SK-N-SH (cell line): ENCODE measurements at regions not wholly inside any gene's neighbourhood (a gene's known extent, or its start where the extent isn't known, plus 50 kb on each side); places are given as distances from the start of the nearest gene placed in this dataset.

ENCODE experiments used
- CTCF ChIA-PET: fragments of 300-600, 350-600 bp; formaldehyde crosslinking; extraction: SDS; loops from one replicate; lab custom pipeline; 2021; lab: Yijun Ruan, JAX
- POLR2A ChIA-PET: fragments of 350-600 bp; sonication (Branson Sonifier 250); formaldehyde crosslinking; extraction: SDS; loops from one replicate; lab custom pipeline; 2020; ENCODE audit warnings: antibody characterized with exemption, inconsistent platforms; lab: Yijun Ruan, JAX
- DNase-seq: peaks from one replicate; pipeline ENCODE4 v3.0.0; 2012
- H2AFZ ChIP-seq: fragments of 200-600 bp; sonication (generic); 2 replicates; pipeline ENCODE4 v1.8.1; 2016; ENCODE audit warnings: antibody characterized with exemption, mild to moderate bottlenecking, low read depth
- H3F3A ChIP-seq: fragments of 200-600 bp; sonication (generic); replicated peaks from 2 replicates; pipeline ENCODE3; 2016; ENCODE audit warnings: antibody characterized with exemption, mild to moderate bottlenecking; ENCODE audit not compliant: insufficient read depth
- H3K27ac ChIP-seq, 2 experiments: fragments of 200-500 bp in 1 of 2; fragments of 200-600 bp in 1 of 2; sonication (Bioruptor generic) in 1 of 2; sonication (generic), shearing (Covaris generic) in 1 of 2; 2 replicates each; pipeline versions ENCODE4 v1.5.1 to v1.6.1; 2014 to 2016; ENCODE audit warnings: low read depth in 2 of 2, inconsistent platforms in 1 of 2, low read length in 1 of 2, mild to moderate bottlenecking in 1 of 2, mixed read lengths in 1 of 2
- H3K27me3 ChIP-seq: fragments of 200-600 bp; sonication (generic), shearing (Covaris generic); 2 replicates; pipeline ENCODE4 v1.6.1; 2016; ENCODE audit warnings: mixed run types; ENCODE audit not compliant: insufficient read depth
- H3K36me3 ChIP-seq, 2 experiments: fragments of 200-500 bp in 1 of 2; fragments of 200-600 bp in 1 of 2; sonication (Bioruptor generic) in 1 of 2; sonication (generic) in 1 of 2; replicated peaks in 1 of 2; 2 replicates each; pipeline versions ENCODE3 to v1.5.1; 2014 to 2016; ENCODE audit warnings: low read length in 1 of 2, mild to moderate bottlenecking in 1 of 2; ENCODE audit not compliant: insufficient read depth in 2 of 2, control insufficient read depth in 1 of 2
- H3K4me1 ChIP-seq, 2 experiments: fragments of 200-500 bp in 1 of 2; fragments of 200-600 bp in 1 of 2; sonication (Bioruptor generic) in 1 of 2; sonication (generic), shearing (Covaris generic) in 1 of 2; 2 replicates each; pipeline versions ENCODE4 v1.5.1 to v1.6.1; 2014 to 2016; ENCODE audit warnings: low read depth in 1 of 2, low read length in 1 of 2, mixed run types in 1 of 2; ENCODE audit not compliant: insufficient read depth in 2 of 2, control insufficient read depth in 1 of 2
- H3K4me2 ChIP-seq: fragments of 200-600 bp; sonication (generic), shearing (Covaris generic); 2 replicates; pipeline ENCODE4 v1.6.1; 2017; ENCODE audit warnings: mixed run types
- H3K4me3 ChIP-seq, 2 experiments: fragments of 200-500 bp in 1 of 2; fragments of 200-600 bp in 1 of 2; sonication (Bioruptor generic) in 1 of 2; sonication (generic), shearing (Covaris generic) in 1 of 2; 2 replicates each; pipeline versions ENCODE4 v1.5.1 to v1.8.1; 2014 to 2016; ENCODE audit warnings: low read depth in 2 of 2, inconsistent platforms in 1 of 2, low read length in 1 of 2, mild to moderate bottlenecking in 1 of 2, mixed read lengths in 1 of 2, moderate library complexity in 1 of 2
- H3K79me2 ChIP-seq: fragments of 200-600 bp; sonication (generic); 2 replicates; pipeline ENCODE4 v1.8.1; 2017; ENCODE audit warnings: mild to moderate bottlenecking; ENCODE audit not compliant: insufficient read depth
- H3K9ac ChIP-seq: fragments of 200-600 bp; sonication (generic); 2 replicates; pipeline ENCODE4 v1.6.1; 2017; ENCODE audit warnings: mixed run types
- H3K9me2 ChIP-seq: fragments of 200-600 bp; sonication (generic); 2 replicates; pipeline ENCODE4 v1.6.1; 2017; ENCODE audit warnings: mixed run types
- H3K9me3 ChIP-seq: fragments of 200-600 bp; sonication (generic); 2 replicates; pipeline ENCODE4 v1.6.1; 2017; ENCODE audit warnings: mixed run types, mild to moderate bottlenecking, moderate library complexity
- H4K20me1 ChIP-seq: fragments of 200-600 bp; sonication (generic); 2 replicates; pipeline ENCODE4 v1.6.1; 2017; ENCODE audit warnings: mild to moderate bottlenecking, mixed run types; ENCODE audit not compliant: insufficient read depth
- EP300 ChIP-seq, 2 experiments: IDR thresholded peaks; 2 replicates each; pipeline versions ENCODE4 v1.4.0 to v1.6.1; 2012; ENCODE audit warnings: borderline replicate concordance in 1 of 2, low read depth in 1 of 2, low read length in 1 of 2
- FOSL2 ChIP-seq: IDR thresholded peaks from 2 replicates; pipeline ENCODE4 v1.4.0; 2012; ENCODE audit warnings: low read depth, mild to moderate bottlenecking, moderate library complexity, borderline replicate concordance
- MXI1 ChIP-seq: IDR thresholded peaks from 2 replicates; pipeline ENCODE4 v1.6.1; 2012; ENCODE audit warnings: mild to moderate bottlenecking, low read depth, low read length, improper control_type of control experiment
- RAD21 ChIP-seq: IDR thresholded peaks from 2 replicates; pipeline ENCODE4 v1.6.1; 2012; ENCODE audit warnings: mild to moderate bottlenecking, low read length
- RCOR1 ChIP-seq: fragments of 150-350 bp; IDR thresholded peaks from 2 replicates; pipeline ENCODE4 v1.6.1; 2017; ENCODE audit warnings: antibody characterized with exemption, low read length
- RFX5 ChIP-seq: IDR thresholded peaks from 2 replicates; pipeline ENCODE4 v1.6.1; 2012; ENCODE audit warnings: mild to moderate bottlenecking, improper control_type of control experiment, low read length
- RXRA ChIP-seq: IDR thresholded peaks from 2 replicates; pipeline ENCODE4 v1.4.0; 2012; ENCODE audit warnings: low read depth, mild to moderate bottlenecking, borderline replicate concordance
- TCF12 ChIP-seq: IDR thresholded peaks from 2 replicates; pipeline ENCODE4 v1.4.0; 2012
- WGBS: methylation state at CpG from one replicate; pipeline ENCODE4 v1.1.6; 2017; ENCODE audit warnings: low lambda C conversion rate; 5-methylcytosine and 5-hydroxymethylcytosine counted together
- TF ChIP-seq, protein P1 (sequence below): IDR thresholded peaks from 2 replicates; pipeline ENCODE4 v1.4.0; 2012; ENCODE audit warnings: low read depth, borderline replicate concordance
- TF ChIP-seq, protein P2 (sequence below): fragments of 150-350 bp; IDR thresholded peaks from 2 replicates; pipeline ENCODE4 v1.6.1; 2016; ENCODE audit warnings: mild to moderate bottlenecking, low read depth, low read length
- TF ChIP-seq, protein P3 (sequence below): IDR thresholded peaks from 2 replicates; pipeline ENCODE4 v1.4.0; 2012; ENCODE audit warnings: low read depth, borderline replicate concordance
- TF ChIP-seq, protein P4 (sequence below): IDR thresholded peaks from 2 replicates; pipeline ENCODE4 v1.4.0; 2012; ENCODE audit warnings: low read depth
- TF ChIP-seq, protein P5 (sequence below): IDR thresholded peaks from 2 replicates; pipeline ENCODE4; 2012

DNA sequence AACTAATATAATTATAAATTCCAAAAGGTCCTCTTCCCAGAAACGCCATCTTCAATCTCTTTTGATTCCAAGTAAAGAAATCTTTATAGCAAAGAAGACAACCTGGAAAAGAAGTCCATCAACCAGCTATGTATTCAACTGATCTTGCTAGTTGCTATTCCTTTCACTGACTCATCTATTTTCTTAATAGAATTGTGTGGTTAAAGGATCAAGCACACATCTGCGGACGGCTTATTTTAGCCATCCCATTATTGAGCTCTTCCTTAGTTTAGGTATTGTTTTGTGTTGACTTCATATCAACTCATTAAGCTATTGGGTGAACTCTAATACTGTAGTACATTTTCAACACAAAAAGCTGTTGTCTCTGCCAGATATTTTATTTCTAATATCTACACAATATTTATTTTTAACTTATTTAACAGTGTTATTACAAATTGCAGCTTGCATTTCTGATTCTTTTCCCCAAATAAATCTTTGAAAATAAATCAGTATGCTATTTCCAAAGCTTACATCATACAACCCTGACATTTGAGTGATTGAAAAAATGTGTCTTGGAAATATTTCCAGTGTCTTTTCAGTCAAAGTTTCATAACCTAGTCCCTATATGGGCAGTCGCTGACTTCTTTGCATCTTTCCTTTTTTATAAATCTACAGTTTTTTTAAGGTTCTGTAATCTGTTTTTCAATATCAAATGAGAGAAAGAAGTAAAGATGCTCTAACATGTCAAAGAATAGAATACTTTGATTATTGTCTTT, 158.8 kb upstream of the SPRY2 start:
- DNase-seq = no peak
- 78% methylated on average over 4 of the region's 4 CpGs for WGBS
- H3K27ac ChIP-seq = no peak overlapping the region
- no peak overlapping the region for H3K9ac ChIP-seq
- no peaks in the 10 kb centered on the region for H3K27me3 ChIP-seq
- no peak overlapping the region for H3K4me2 ChIP-seq
- no peaks in the 10 kb centered on the region for H3F3A ChIP-seq
- H3K9me3 ChIP-seq = no peaks in the 10 kb centered on the region
- no peaks in the 10 kb centered on the region for H3K36me3 ChIP-seq
- POLR2A ChIA-PET = no interaction called here
- TF ChIP-seq, protein P1, sequence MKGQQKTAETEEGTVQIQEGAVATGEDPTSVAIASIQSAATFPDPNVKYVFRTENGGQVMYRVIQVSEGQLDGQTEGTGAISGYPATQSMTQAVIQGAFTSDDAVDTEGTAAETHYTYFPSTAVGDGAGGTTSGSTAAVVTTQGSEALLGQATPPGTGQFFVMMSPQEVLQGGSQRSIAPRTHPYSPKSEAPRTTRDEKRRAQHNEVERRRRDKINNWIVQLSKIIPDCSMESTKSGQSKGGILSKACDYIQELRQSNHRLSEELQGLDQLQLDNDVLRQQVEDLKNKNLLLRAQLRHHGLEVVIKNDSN = no peak
- TF ChIP-seq, protein P2, sequence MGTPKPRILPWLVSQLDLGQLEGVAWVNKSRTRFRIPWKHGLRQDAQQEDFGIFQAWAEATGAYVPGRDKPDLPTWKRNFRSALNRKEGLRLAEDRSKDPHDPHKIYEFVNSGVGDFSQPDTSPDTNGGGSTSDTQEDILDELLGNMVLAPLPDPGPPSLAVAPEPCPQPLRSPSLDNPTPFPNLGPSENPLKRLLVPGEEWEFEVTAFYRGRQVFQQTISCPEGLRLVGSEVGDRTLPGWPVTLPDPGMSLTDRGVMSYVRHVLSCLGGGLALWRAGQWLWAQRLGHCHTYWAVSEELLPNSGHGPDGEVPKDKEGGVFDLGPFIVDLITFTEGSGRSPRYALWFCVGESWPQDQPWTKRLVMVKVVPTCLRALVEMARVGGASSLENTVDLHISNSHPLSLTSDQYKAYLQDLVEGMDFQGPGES = no peak
- TF ChIP-seq, protein P3, sequence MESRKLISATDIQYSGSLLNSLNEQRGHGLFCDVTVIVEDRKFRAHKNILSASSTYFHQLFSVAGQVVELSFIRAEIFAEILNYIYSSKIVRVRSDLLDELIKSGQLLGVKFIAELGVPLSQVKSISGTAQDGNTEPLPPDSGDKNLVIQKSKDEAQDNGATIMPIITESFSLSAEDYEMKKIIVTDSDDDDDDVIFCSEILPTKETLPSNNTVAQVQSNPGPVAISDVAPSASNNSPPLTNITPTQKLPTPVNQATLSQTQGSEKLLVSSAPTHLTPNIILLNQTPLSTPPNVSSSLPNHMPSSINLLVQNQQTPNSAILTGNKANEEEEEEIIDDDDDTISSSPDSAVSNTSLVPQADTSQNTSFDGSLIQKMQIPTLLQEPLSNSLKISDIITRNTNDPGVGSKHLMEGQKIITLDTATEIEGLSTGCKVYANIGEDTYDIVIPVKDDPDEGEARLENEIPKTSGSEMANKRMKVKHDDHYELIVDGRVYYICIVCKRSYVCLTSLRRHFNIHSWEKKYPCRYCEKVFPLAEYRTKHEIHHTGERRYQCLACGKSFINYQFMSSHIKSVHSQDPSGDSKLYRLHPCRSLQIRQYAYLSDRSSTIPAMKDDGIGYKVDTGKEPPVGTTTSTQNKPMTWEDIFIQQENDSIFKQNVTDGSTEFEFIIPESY = no peak
- TF ChIP-seq RCOR1 (no peak), FOSL2 (no peak), RFX5 (no peak), MXI1 (no peak), TCF12 (no peak), RXRA (no peak), EP300 (IDR thresholded peaks at IDR 0.05; ENCODE audit: borderline replicate concordance in 1 of 2, low read depth in 1 of 2, low read length in 1 of 2) (no peak), RAD21 (no peak)
- TF ChIP-seq, protein P4, sequence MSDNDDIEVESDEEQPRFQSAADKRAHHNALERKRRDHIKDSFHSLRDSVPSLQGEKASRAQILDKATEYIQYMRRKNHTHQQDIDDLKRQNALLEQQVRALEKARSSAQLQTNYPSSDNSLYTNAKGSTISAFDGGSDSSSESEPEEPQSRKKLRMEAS = no peak
- TF ChIP-seq, protein P5, sequence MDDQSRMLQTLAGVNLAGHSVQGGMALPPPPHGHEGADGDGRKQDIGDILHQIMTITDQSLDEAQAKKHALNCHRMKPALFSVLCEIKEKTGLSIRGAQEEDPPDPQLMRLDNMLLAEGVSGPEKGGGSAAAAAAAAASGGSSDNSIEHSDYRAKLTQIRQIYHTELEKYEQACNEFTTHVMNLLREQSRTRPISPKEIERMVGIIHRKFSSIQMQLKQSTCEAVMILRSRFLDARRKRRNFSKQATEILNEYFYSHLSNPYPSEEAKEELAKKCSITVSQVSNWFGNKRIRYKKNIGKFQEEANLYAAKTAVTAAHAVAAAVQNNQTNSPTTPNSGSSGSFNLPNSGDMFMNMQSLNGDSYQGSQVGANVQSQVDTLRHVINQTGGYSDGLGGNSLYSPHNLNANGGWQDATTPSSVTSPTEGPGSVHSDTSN = no peak
- no peaks in the 10 kb centered on the region for H4K20me1 ChIP-seq
- no peaks in the 10 kb centered on the region for H3K79me2 ChIP-seq
- CTCF ChIA-PET = no interaction called here
- no peak overlapping the region for H3K4me3 ChIP-seq
- peaks cover 0 to 5% of the 10 kb centered on the region in 2 experiments; a peak in 2 of 4 replicates for H3K4me1 ChIP-seq
- no peak overlapping the region for H2AFZ ChIP-seq
- H3K9me2 ChIP-seq = no peaks in the 10 kb centered on the region
